H9 (cell line): ENCODE measurements at regions not wholly inside any gene's neighbourhood (a gene's known extent, or its start where the extent isn't known, plus 50 kb on each side); places are given as distances from the start of the nearest gene placed in this dataset.

Source experiments
- DNase-seq: peaks from one replicate; pipeline ENCODE4 v3.0.0-alpha.2; 2017
- H2AFZ ChIP-seq: one replicate; pipeline ENCODE4 v1.6.1; 2013; ENCODE audit warnings: mild to moderate bottlenecking, low read length, control low read depth, moderate library complexity
- H2AK5ac ChIP-seq: 2 replicates; pipeline ENCODE4 v1.6.1; 2013; ENCODE audit warnings: low read length, control low read depth, mixed read lengths; ENCODE audit not compliant: insufficient read length
- H2BK120ac ChIP-seq: one replicate; pipeline ENCODE4 v1.6.1; 2013; ENCODE audit warnings: low read depth, mild to moderate bottlenecking, low read length, control low read depth, inconsistent platforms; ENCODE audit not compliant: poor library complexity, severe bottlenecking
- H2BK12ac ChIP-seq: 2 replicates; pipeline ENCODE4 v1.6.1; 2013; ENCODE audit warnings: low read length, control low read depth, mixed read lengths, low read depth; ENCODE audit not compliant: insufficient read length
- H2BK15ac ChIP-seq: 2 replicates; pipeline ENCODE4 v1.6.1; 2013; ENCODE audit warnings: low read depth, low read length, control low read depth
- H2BK20ac ChIP-seq: one replicate; pipeline ENCODE4 v1.6.1; 2013; ENCODE audit warnings: low read depth, mild to moderate bottlenecking, low read length, control low read depth, inconsistent platforms; ENCODE audit not compliant: poor library complexity, severe bottlenecking
- H2BK5ac ChIP-seq: 2 replicates; pipeline ENCODE4 v1.6.1; 2013; ENCODE audit warnings: low read length, control low read depth, mixed read lengths; ENCODE audit not compliant: insufficient read length
- H3K14ac ChIP-seq: 2 replicates; pipeline ENCODE4 v1.6.1; 2013; ENCODE audit warnings: low read length, control low read depth; ENCODE audit not compliant: insufficient read depth
- H3K18ac ChIP-seq: 2 replicates; pipeline ENCODE4 v1.6.1; 2013; ENCODE audit warnings: low read depth, mild to moderate bottlenecking, mixed read lengths, low read length, control low read depth; ENCODE audit not compliant: insufficient read length
- H3K23ac ChIP-seq: 2 replicates; pipeline ENCODE4 v1.6.1; 2013; ENCODE audit warnings: low read length, control low read depth, mixed read lengths, low read depth; ENCODE audit not compliant: insufficient read length
- H3K23me2 ChIP-seq: 2 replicates; pipeline ENCODE4 v1.6.1; 2013; ENCODE audit warnings: low read depth, mild to moderate bottlenecking, mixed read lengths, low read length, control low read depth; ENCODE audit not compliant: insufficient read length, poor library complexity, severe bottlenecking
- H3K27ac ChIP-seq: 2 replicates; pipeline ENCODE4 v1.5.1; 2013; ENCODE audit warnings: low read length, control low read depth, mixed read lengths, low read depth; ENCODE audit not compliant: insufficient read length
- H3K27me3 ChIP-seq: 2 replicates; pipeline ENCODE4 v1.6.1; 2013; ENCODE audit warnings: low read length, control low read depth, inconsistent platforms; ENCODE audit not compliant: insufficient read depth
- H3K4ac ChIP-seq: 2 replicates; pipeline ENCODE4 v1.6.1; 2013; ENCODE audit warnings: low read depth, mild to moderate bottlenecking, control low read depth, inconsistent platforms, low read length, moderate library complexity
- H3K4me1 ChIP-seq: 2 replicates; pipeline ENCODE4 v1.6.1; 2013; ENCODE audit warnings: low read length, control low read depth, inconsistent platforms; ENCODE audit not compliant: insufficient read depth
- H3K4me2 ChIP-seq: 2 replicates; pipeline ENCODE4 v1.6.1; 2013; ENCODE audit warnings: low read length, control low read depth, mixed read lengths; ENCODE audit not compliant: insufficient read length, insufficient read depth
- H3K56ac ChIP-seq: 2 replicates; pipeline ENCODE4 v1.6.1; 2013; ENCODE audit warnings: low read depth, mild to moderate bottlenecking, mixed read lengths, low read length, control low read depth; ENCODE audit not compliant: insufficient read length
- H3K79me1 ChIP-seq: 2 replicates; pipeline ENCODE4 v1.6.1; 2013; ENCODE audit warnings: low read depth, mild to moderate bottlenecking, moderate library complexity, low read length, control low read depth, inconsistent platforms; ENCODE audit not compliant: insufficient read depth, poor library complexity, severe bottlenecking
- H3K79me2 ChIP-seq: 2 replicates; pipeline ENCODE4 v1.6.1; 2013; ENCODE audit warnings: low read length, control low read depth, inconsistent platforms; ENCODE audit not compliant: insufficient read depth
- H3K9ac ChIP-seq: 2 replicates; pipeline ENCODE4 v1.6.1; 2013; ENCODE audit warnings: low read length, control low read depth, mixed read lengths; ENCODE audit not compliant: insufficient read length; ENCODE audit errors: extremely low read depth
- H3K9me3 ChIP-seq: one replicate; pipeline ENCODE4 v1.6.1; 2013; ENCODE audit warnings: low read depth, low read length, inconsistent platforms; ENCODE audit not compliant: control insufficient read depth
- H3T11ph ChIP-seq: one replicate; pipeline ENCODE4 v1.6.1; 2013; ENCODE audit warnings: mild to moderate bottlenecking, low read length, control low read depth, inconsistent platforms
- H4K20me1 ChIP-seq: one replicate; pipeline ENCODE4 v1.6.1; 2013; ENCODE audit not compliant: control insufficient read depth, insufficient read length, insufficient read depth
- H4K5ac ChIP-seq: 2 replicates; pipeline ENCODE4 v1.6.1; 2013; ENCODE audit warnings: low read depth, mild to moderate bottlenecking, mixed read lengths, low read length, control low read depth; ENCODE audit not compliant: insufficient read length
- H4K8ac ChIP-seq: replicated peaks from 2 replicates; pipeline ENCODE4 v1.6.1; 2013; ENCODE audit warnings: low read length, control low read depth, mixed read lengths, low read depth; ENCODE audit not compliant: insufficient read length
- H4K91ac ChIP-seq: 2 replicates; pipeline ENCODE4 v1.6.1; 2013; ENCODE audit warnings: low read depth, mild to moderate bottlenecking, moderate library complexity, mixed read lengths, low read length, control low read depth; ENCODE audit not compliant: insufficient read length
- H3K27ac Mint-ChIP-seq, 3 experiments: 2 replicates in 2 of 3; 3 replicates in 1 of 3; pipeline ENCODE4 v1.8.0; 2020 to 2021; ENCODE audit warnings: mixed read lengths in 3 of 3, mild to moderate bottlenecking in 1 of 3, moderate library complexity in 1 of 3
- H3K27me3 Mint-ChIP-seq: 2 replicates; pipeline ENCODE4 v1.8.0; 2021; ENCODE audit warnings: low read depth, mild to moderate bottlenecking, moderate library complexity, mixed read lengths
- H3K36me3 Mint-ChIP-seq, 3 experiments: 2 replicates in 2 of 3; 3 replicates in 1 of 3; pipeline ENCODE4 v1.8.0; 2020 to 2021; ENCODE audit warnings: low read depth in 3 of 3, mixed read lengths in 3 of 3; ENCODE audit not compliant: insufficient read depth in 1 of 3
- H3K4me1 Mint-ChIP-seq, 2 experiments: 2 replicates each; pipeline ENCODE4 v1.8.0; 2020; ENCODE audit warnings: mixed read lengths in 2 of 2
- H3K4me3 Mint-ChIP-seq, 2 experiments: 2 replicates in 1 of 2; 3 replicates in 1 of 2; pipeline ENCODE4 v1.8.0; 2020 to 2021; ENCODE audit warnings: mild to moderate bottlenecking in 2 of 2, mixed read lengths in 2 of 2, moderate library complexity in 1 of 2
- H3K9me3 Mint-ChIP-seq, 2 experiments: 2 replicates in 1 of 2; 3 replicates in 1 of 2; pipeline ENCODE4 v1.8.0; 2020; ENCODE audit warnings: mild to moderate bottlenecking in 2 of 2, mixed read lengths in 2 of 2, moderate library complexity in 1 of 2
- WGBS: extraction: QIAGEN DNeasy Blood & Tissue Kit; methylation state at CpG from one replicate; pipeline ENCODE4 v1.1.7; 2013; ENCODE audit warnings: missing lambda C conversion rate, low lambda C conversion rate, mixed read lengths; ENCODE audit not compliant: insufficient read length; ENCODE audit errors: extremely low coverage; 5-methylcytosine and 5-hydroxymethylcytosine counted together
- TF ChIP-seq, protein P1 (sequence below): fragments of 200-600 bp; sonication (generic); conservative IDR thresholded peaks from 3 replicates; pipeline ENCODE4 v1.8.0; 2021; ENCODE audit warnings: antibody characterized with exemption, mild to moderate bottlenecking

DNA sequence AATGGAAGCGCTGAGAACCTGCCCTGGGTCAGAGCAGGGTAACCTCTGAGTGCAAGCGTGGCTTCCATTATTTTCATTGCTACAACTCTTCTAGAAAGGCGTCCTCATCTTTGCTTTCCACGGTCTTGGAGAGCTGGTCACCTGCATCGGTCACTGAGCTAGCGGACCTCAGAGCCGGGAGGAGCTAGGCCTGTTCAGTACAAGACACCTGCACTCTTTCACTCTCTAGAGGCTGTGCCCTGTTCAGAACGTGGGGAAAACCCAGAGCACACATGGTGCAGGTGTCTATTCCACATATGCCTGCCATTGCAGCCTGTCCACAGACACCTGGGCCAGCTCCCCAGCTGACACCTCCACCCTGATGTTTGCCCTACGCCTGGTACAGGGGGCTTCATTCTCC lies 147.8 kb upstream of the IRX2 start:
- Histone ChIP-seq H4K20me1 (peaks cover 2% of the 10 kb centered on the region), H3K23ac (no peak overlapping the region), H3K9ac (no peak overlapping the region), H2BK15ac (no peak overlapping the region), H2BK5ac (no peak overlapping the region), H3K4ac (no peak overlapping the region), H2BK12ac (no peak overlapping the region), H3T11ph (no peak overlapping the region), H3K27ac (no peak overlapping the region), H3K18ac (no peak overlapping the region), H2BK120ac (no peak overlapping the region), H2AK5ac (no peak overlapping the region), H3K56ac (no peak overlapping the region), H3K27me3 (no peaks in the 10 kb centered on the region), H2AFZ (no peak overlapping the region), H3K9me3 (no peaks in the 10 kb centered on the region), H4K91ac (no peak overlapping the region), H4K5ac (no peak overlapping the region), H2BK20ac (no peak overlapping the region), H3K14ac (no peak overlapping the region), H3K4me2 (no peak overlapping the region), H4K8ac (no peak overlapping the region), H3K79me1 (no peaks in the 10 kb centered on the region), H3K23me2 (no peaks in the 10 kb centered on the region), H3K79me2 (no peaks in the 10 kb centered on the region), H3K4me1 (no peaks in the 10 kb centered on the region)
- Mint-ChIP-seq H3K27me3 (peaks cover 8% of the 10 kb centered on the region), H3K36me3 (no peaks in the 10 kb centered on the region), H3K27ac (no peak overlapping the region), H3K4me1 (peaks cover 12 to 13% of the 10 kb centered on the region in 2 experiments), H3K9me3 (no peaks in the 10 kb centered on the region), H3K4me3 (no peak overlapping the region)
- TF ChIP-seq, protein P1, sequence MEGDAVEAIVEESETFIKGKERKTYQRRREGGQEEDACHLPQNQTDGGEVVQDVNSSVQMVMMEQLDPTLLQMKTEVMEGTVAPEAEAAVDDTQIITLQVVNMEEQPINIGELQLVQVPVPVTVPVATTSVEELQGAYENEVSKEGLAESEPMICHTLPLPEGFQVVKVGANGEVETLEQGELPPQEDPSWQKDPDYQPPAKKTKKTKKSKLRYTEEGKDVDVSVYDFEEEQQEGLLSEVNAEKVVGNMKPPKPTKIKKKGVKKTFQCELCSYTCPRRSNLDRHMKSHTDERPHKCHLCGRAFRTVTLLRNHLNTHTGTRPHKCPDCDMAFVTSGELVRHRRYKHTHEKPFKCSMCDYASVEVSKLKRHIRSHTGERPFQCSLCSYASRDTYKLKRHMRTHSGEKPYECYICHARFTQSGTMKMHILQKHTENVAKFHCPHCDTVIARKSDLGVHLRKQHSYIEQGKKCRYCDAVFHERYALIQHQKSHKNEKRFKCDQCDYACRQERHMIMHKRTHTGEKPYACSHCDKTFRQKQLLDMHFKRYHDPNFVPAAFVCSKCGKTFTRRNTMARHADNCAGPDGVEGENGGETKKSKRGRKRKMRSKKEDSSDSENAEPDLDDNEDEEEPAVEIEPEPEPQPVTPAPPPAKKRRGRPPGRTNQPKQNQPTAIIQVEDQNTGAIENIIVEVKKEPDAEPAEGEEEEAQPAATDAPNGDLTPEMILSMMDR: no peak
- no CpG with 5 or more reads among the region's 9 CpGs for WGBS
- peak; percentile 21 for DNase-seq
